OCI-LY1 (cell line): ENCODE measurements at regions not wholly inside any gene's neighbourhood (a gene's known extent, or its start where the extent isn't known, plus 50 kb on each side); places are given as distances from the start of the nearest gene placed in this dataset.

Experiments used
- H2AFZ ChIP-seq: fragments of 200-600 bp; sonication (generic), shearing (Covaris generic); 2 replicates; pipeline ENCODE4 v1.6.0; 2014; ENCODE audit warnings: antibody characterized with exemption, mild to moderate bottlenecking, low read length
- H3F3A ChIP-seq: fragments of 200-600 bp; sonication (generic), shearing (Covaris generic); 2 replicates; pipeline ENCODE4 v1.6.0; 2014; ENCODE audit warnings: mild to moderate bottlenecking, antibody characterized with exemption, low read length, moderate library complexity; ENCODE audit not compliant: insufficient read depth
- H3K27ac ChIP-seq: fragments of 200-600 bp; sonication (generic); 2 replicates; pipeline ENCODE4 v1.5.1; 2014; ENCODE audit warnings: low read length, mixed run types, mild to moderate bottlenecking, low read depth; ENCODE audit not compliant: poor library complexity, severe bottlenecking
- H3K27me3 ChIP-seq: fragments of 200-600 bp; sonication (generic); 2 replicates; pipeline ENCODE4 v1.6.0; 2014; ENCODE audit warnings: antibody characterized with exemption, mild to moderate bottlenecking, low read length, moderate library complexity; ENCODE audit not compliant: insufficient read depth
- H3K36me3 ChIP-seq: fragments of 200-600 bp; sonication (generic); 2 replicates; pipeline ENCODE4 v1.6.1; 2014; ENCODE audit warnings: mild to moderate bottlenecking, antibody characterized with exemption, low read length, moderate library complexity, mixed read lengths; ENCODE audit not compliant: insufficient read depth
- H3K4me1 ChIP-seq: fragments of 200-600 bp; sonication (generic); 2 replicates; pipeline ENCODE4 v1.5.1; 2014; ENCODE audit warnings: mild to moderate bottlenecking, low read length, moderate library complexity; ENCODE audit not compliant: insufficient read depth, severe bottlenecking
- H3K4me2 ChIP-seq: fragments of 200-600 bp; sonication (generic), shearing (Covaris generic); 2 replicates; pipeline ENCODE4 v1.6.1; 2014; ENCODE audit warnings: low read length
- H3K4me3 ChIP-seq: fragments of 200-600 bp; sonication (generic); 2 replicates; pipeline ENCODE4 v1.5.1; 2014; ENCODE audit warnings: low read length, low read depth, mild to moderate bottlenecking, mixed read lengths; ENCODE audit not compliant: poor library complexity, severe bottlenecking
- H3K79me2 ChIP-seq: fragments of 200-600 bp; shearing (Covaris generic); 2 replicates; pipeline ENCODE4 v1.6.1; 2016; ENCODE audit warnings: mixed run types, low read length, mixed read lengths; ENCODE audit not compliant: insufficient read depth
- H3K9ac ChIP-seq: fragments of 200-600 bp; sonication (generic), shearing (Covaris generic); 2 replicates; pipeline ENCODE4 v1.6.1; 2014; ENCODE audit warnings: mild to moderate bottlenecking, low read length, mixed read lengths
- H3K9me2 ChIP-seq: fragments of 200-600 bp; sonication (generic), shearing (Covaris generic); 2 replicates; pipeline ENCODE4 v1.6.1; 2014; ENCODE audit warnings: low read depth, mild to moderate bottlenecking, low read length, mixed read lengths
- H3K9me3 ChIP-seq: fragments of 200-600 bp; shearing (Covaris generic); 2 replicates; pipeline ENCODE4 v1.6.1; 2014; ENCODE audit warnings: low read length, mixed read lengths
- H4K20me1 ChIP-seq: fragments of 200-600 bp; sonication (generic), shearing (Covaris generic); 2 replicates; pipeline ENCODE4 v1.6.0; 2016; ENCODE audit warnings: mild to moderate bottlenecking, low read length; ENCODE audit not compliant: insufficient read depth
- EZH2 ChIP-seq: fragments of 200-600 bp; sonication (generic), shearing (Covaris generic); IDR thresholded peaks from 2 replicates; pipeline ENCODE4 v1.8.0; 2017; ENCODE audit warnings: borderline replicate concordance, mixed run types, mild to moderate bottlenecking, antibody characterized with exemption, low read length, moderate library complexity, mixed read lengths
- TF ChIP-seq, protein P1 (sequence below): fragments of 200-600 bp; sonication (generic), shearing (Covaris generic); IDR thresholded peaks from 2 replicates; pipeline ENCODE4 v1.5.1; 2017; ENCODE audit warnings: mild to moderate bottlenecking, antibody characterized with exemption, low read length, moderate library complexity, mixed read lengths

DNA sequence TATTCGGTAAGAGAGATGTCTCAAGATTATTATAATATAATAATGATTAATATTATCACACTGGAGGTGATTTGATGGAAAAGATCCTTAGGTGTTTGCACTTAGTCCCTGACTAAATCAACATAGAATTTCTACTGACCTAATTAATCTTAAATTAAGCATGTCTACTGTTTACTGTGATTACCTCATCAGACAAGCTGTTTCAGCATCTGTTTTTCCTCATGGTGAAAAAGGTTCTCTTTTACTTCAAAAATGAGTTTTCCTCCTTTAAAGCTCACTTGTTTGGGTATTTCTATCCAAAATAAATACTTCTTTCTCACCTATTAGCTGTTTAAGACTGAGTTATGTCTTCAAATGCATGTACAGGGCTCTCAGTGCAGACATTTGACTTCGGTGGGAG lies 407.8 kb downstream of the NKX6-1 start:
- Histone ChIP-seq H2AFZ (no peak overlapping the region), H3K4me2 (no peak overlapping the region), H3K9ac (no peak overlapping the region), H3K27me3 (no peaks in the 10 kb centered on the region), H3K4me3 (no peak overlapping the region), H3K36me3 (no peaks in the 10 kb centered on the region), H4K20me1 (no peaks in the 10 kb centered on the region), H3K79me2 (no peaks in the 10 kb centered on the region), H3K9me2 (no peaks in the 10 kb centered on the region), H3K27ac (no peak overlapping the region), H3F3A (no peaks in the 10 kb centered on the region), H3K9me3 (no peaks in the 10 kb centered on the region), H3K4me1 (no peaks in the 10 kb centered on the region)
- TF ChIP-seq, protein P1, sequence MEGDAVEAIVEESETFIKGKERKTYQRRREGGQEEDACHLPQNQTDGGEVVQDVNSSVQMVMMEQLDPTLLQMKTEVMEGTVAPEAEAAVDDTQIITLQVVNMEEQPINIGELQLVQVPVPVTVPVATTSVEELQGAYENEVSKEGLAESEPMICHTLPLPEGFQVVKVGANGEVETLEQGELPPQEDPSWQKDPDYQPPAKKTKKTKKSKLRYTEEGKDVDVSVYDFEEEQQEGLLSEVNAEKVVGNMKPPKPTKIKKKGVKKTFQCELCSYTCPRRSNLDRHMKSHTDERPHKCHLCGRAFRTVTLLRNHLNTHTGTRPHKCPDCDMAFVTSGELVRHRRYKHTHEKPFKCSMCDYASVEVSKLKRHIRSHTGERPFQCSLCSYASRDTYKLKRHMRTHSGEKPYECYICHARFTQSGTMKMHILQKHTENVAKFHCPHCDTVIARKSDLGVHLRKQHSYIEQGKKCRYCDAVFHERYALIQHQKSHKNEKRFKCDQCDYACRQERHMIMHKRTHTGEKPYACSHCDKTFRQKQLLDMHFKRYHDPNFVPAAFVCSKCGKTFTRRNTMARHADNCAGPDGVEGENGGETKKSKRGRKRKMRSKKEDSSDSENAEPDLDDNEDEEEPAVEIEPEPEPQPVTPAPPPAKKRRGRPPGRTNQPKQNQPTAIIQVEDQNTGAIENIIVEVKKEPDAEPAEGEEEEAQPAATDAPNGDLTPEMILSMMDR: no peak
- TF ChIP-seq EZH2: no peak

- Histone ChIP-seq H3K27ac (no peak overlapping the region), H2AFZ (no peak overlapping the region), H3K9me3 (no peaks in the 10 kb centered on the region), H3F3A (no peaks in the 10 kb centered on the region), H3K9ac (no peak overlapping the region), H3K4me1 (no peaks in the 10 kb centered on the region), H3K4me2 (no peak overlapping the region), H4K20me1 (no peaks in the 10 kb centered on the region), H3K36me3 (no peaks in the 10 kb centered on the region), H3K79me2 (no peaks in the 10 kb centered on the region), H3K9me2 (no peaks in the 10 kb centered on the region), H3K4me3 (no peak overlapping the region), H3K27me3 (no peaks in the 10 kb centered on the region)
- TF ChIP-seq EZH2: no peak
- TF ChIP-seq, protein P1: no peak
Measured at GRCh38 chr4:84089652-84090437, 409.2 kb downstream of the NKX6-1 start.

- Histone ChIP-seq H3K9me2 (no peaks in the 10 kb centered on the region), H3K4me1 (no peaks in the 10 kb centered on the region), H3K4me3 (no peak overlapping the region), H3K4me2 (no peak overlapping the region), H3K9ac (no peak overlapping the region), H3K27ac (no peak overlapping the region), H3K9me3 (no peaks in the 10 kb centered on the region), H2AFZ (no peak overlapping the region), H3K79me2 (no peaks in the 10 kb centered on the region), H3K27me3 (no peaks in the 10 kb centered on the region), H3K36me3 (no peaks in the 10 kb centered on the region), H4K20me1 (no peaks in the 10 kb centered on the region), H3F3A (no peaks in the 10 kb centered on the region)
- TF ChIP-seq EZH2: no peak
- TF ChIP-seq, protein P1: no peak
Measured at GRCh38 chr4:84085986-84086385, 413.1 kb downstream of the NKX6-1 start.
